BJ (cell line): ENCODE measurements at regions not wholly inside any gene's neighbourhood (a gene's known extent, or its start where the extent isn't known, plus 50 kb on each side); places are given as distances from the start of the nearest gene placed in this dataset.

Experiments
- CTCF ChIA-PET: fragments of 350-600 bp; formaldehyde crosslinking; extraction: SDS; loops from one replicate; lab custom pipeline; 2021; ENCODE audit warnings: antibody characterized with exemption, inconsistent platforms; lab: Yijun Ruan, JAX
- POLR2A ChIA-PET: fragments of 300-600 bp; sonication (Branson Sonifier 250); formaldehyde crosslinking; extraction: SDS; loops from one replicate; lab custom pipeline; 2021; ENCODE audit warnings: antibody characterized with exemption; lab: Charles Lee
- DNase-seq: peaks from one replicate; pipeline ENCODE4 v3.0.0-alpha.2; 2011; ENCODE audit warnings: low read depth
- H3K27me3 ChIP-seq: 2 replicates; pipeline ENCODE4 v1.6.0; 2011; ENCODE audit warnings: low read length; ENCODE audit not compliant: control insufficient read depth, insufficient read depth
- H3K36me3 ChIP-seq: 2 replicates; pipeline ENCODE4 v1.5.1; 2011; ENCODE audit warnings: low read length; ENCODE audit not compliant: control insufficient read depth, insufficient read depth
- H3K4me3 ChIP-seq: 2 replicates; pipeline ENCODE4 v1.5.1; 2011; ENCODE audit warnings: low read depth, mild to moderate bottlenecking, control low read depth, low read length
- TF ChIP-seq, protein P1 (sequence below): IDR thresholded peaks from 2 replicates; pipeline ENCODE4 v1.5.1; 2011; ENCODE audit warnings: low read depth, mild to moderate bottlenecking, control low read depth, inconsistent platforms, low read length, moderate library complexity; ENCODE audit not compliant: insufficient read depth

DNA sequence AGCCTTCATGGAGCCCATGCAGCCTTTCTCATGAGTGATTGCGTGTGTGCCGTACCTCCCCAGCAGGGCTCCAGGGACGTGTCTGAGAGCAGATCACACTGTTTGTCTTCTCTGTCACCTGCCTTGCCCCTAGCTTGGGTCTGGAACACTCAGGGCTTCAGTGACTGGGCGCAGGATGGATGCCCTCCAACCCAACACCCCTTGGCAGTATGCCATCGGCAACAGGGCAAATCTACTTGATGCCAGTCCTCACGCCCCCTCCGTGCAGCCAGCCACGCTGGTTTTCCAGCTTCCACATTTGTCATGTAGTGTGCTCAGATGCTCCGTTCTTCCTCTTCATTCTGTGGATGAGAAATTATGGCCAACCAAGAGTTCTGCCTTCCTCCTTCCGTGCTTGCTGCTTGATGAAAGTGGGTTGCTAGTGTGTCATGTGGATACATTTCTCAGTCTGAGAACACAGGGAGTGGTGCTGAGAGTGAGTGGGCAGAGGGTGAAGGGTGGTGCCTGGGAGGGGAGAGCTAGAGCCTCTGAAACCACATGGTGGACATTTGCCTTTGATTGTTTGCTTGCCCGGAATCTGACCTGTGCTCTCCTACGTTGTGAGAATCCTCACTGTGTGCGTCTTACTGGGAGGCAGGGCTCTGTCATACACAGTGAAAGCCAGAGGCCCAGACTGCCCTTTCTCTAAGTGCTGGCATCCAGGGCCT is 97.2 kb downstream of the FAM43A start:
- ChIA-PET POLR2A (no interaction called here), CTCF (no interaction called here)
- H3K36me3 ChIP-seq: no peaks in the 10 kb centered on the region
- DNase-seq: peak; percentile 69
- 0 out of 2 replicates have a peak, but pooled peaks cover 2% of the 10 kb centered on the region for H3K27me3 ChIP-seq
- TF ChIP-seq, protein P1, sequence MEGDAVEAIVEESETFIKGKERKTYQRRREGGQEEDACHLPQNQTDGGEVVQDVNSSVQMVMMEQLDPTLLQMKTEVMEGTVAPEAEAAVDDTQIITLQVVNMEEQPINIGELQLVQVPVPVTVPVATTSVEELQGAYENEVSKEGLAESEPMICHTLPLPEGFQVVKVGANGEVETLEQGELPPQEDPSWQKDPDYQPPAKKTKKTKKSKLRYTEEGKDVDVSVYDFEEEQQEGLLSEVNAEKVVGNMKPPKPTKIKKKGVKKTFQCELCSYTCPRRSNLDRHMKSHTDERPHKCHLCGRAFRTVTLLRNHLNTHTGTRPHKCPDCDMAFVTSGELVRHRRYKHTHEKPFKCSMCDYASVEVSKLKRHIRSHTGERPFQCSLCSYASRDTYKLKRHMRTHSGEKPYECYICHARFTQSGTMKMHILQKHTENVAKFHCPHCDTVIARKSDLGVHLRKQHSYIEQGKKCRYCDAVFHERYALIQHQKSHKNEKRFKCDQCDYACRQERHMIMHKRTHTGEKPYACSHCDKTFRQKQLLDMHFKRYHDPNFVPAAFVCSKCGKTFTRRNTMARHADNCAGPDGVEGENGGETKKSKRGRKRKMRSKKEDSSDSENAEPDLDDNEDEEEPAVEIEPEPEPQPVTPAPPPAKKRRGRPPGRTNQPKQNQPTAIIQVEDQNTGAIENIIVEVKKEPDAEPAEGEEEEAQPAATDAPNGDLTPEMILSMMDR: no peak
- no peak overlapping the region for H3K4me3 ChIP-seq

DNA sequence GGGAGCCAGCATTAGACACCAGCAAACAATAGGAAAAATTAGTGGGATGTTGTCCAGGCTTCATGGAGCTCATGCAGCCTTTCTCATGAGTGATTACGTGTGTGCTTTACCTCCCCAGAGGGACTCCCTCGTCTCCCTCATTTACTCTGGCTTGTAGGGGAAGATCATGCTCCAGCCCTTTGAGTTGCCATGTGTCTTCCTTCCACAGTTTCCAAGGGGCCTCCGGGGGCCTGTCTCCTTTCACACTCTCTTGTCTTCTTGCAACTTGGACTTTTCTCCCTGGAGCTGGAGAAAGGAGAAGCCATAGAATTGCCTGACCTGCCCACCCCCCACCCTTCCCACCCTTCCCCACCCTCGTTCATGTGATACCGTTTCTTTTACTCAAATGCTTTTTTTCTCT is 98.7 kb downstream of the FAM43A start:
- Histone ChIP-seq H3K27me3 (no peaks in the 10 kb centered on the region), H3K4me3 (no peak overlapping the region), H3K36me3 (no peaks in the 10 kb centered on the region)
- POLR2A ChIA-PET: no interaction called here
- CTCF ChIA-PET: interaction anchor here (0.5 kb wide), 1 partner anchor 192 kb away, joined by 4 read pairs; no protein-coding TSS in a partner anchor
- TF ChIP-seq, protein P1: no peak
- no peak for DNase-seq

DNA sequence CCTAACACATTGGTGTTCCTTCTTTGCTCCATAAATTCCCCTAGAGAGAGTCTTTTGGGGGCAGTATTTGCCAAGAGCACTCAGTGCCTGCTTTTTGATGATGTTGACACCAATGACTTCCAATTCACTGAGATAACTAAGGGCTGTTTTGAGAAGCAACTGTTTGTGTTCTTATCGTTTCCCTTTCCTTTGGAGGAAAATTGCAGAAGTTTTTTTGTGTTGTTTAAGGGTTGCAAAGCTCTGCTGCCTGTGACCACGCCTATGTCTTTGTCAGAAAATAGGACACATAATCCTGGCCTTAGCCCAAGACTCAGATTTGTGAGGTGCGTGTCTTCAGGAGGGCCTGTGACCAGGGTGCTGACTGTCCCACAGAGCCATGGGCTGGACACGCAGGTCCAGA is 99.6 kb downstream of the FAM43A start:
- DNase-seq: no peak
- Histone ChIP-seq H3K4me3 (no peak overlapping the region), H3K27me3 (no peaks in the 10 kb centered on the region), H3K36me3 (no peaks in the 10 kb centered on the region)
- TF ChIP-seq, protein P1: no peak
- CTCF ChIA-PET: interaction anchor here (1.2 kb wide), 1 partner anchor 15 kb away, joined by 3 read pairs; no protein-coding TSS in a partner anchor
- POLR2A ChIA-PET: no interaction called here

DNA sequence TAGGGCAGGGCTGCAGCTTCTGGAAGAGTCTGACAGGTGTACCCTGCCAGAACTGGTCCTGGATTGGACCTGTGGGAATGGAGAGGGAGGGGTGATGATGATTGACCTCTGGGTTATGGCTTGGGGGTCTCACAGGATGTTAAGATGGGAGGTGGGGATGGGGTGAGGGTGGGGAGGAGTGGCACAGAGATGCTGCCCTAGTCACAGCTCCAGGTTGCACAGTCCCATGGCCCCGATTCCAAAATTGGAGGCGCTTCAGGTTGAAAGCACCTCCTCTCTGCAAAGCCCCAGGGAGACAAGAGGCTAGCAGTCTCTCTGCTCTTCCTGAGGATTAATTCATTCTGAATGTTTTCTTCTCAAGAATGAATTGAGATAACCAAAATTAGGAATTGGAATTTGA is 101.4 kb downstream of the FAM43A start:
- no peaks in the 10 kb centered on the region for H3K27me3 ChIP-seq
- no peak for DNase-seq
- TF ChIP-seq, protein P1: no peak
- POLR2A ChIA-PET: no interaction called here
- CTCF ChIA-PET: no interaction called here
- no peaks in the 10 kb centered on the region for H3K36me3 ChIP-seq
- H3K4me3 ChIP-seq: no peak overlapping the region

DNA sequence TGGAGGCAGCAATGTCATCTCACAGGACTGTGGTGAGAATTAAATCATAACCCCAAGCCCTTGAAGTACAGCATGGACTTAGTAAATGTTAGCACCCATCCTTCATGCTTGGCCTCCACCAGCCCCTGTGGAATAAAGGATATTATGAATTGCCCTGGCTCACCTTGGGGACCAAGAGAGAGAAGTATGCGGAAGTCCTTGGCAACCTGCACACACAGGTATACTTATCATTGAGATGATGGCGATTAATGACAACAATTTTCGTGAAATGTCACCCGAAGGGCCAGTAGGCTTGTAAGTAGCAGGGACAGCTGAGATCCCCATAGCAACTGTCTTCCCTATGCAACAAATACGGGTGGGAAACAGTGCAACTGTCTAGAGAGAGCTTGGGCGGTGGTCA is 102.0 kb downstream of the FAM43A start:
- no peak for DNase-seq
- H3K27me3 ChIP-seq: no peaks in the 10 kb centered on the region
- POLR2A ChIA-PET: no interaction called here
- no peaks in the 10 kb centered on the region for H3K36me3 ChIP-seq
- no peak overlapping the region for H3K4me3 ChIP-seq
- CTCF ChIA-PET: no interaction called here
- TF ChIP-seq, protein P1: no peak
